Prostate gland (tissue), 2 donors: ENCODE measurements at regions not wholly inside any gene's neighbourhood (a gene's known extent, or its start where the extent isn't known, plus 50 kb on each side); places are given as distances from the start of the nearest gene placed in this dataset.

Source experiments
- POLR2A ChIP-seq: fragments of 450-650 bp; IDR thresholded peaks from one replicate; pipeline ENCODE4 v1.6.1; 2016; ENCODE audit warnings: antibody characterized with exemption, mild to moderate bottlenecking
- POLR2AphosphoS5 ChIP-seq: sonication (generic); formaldehyde crosslinking; IDR thresholded peaks from one replicate; pipeline ENCODE4 v1.6.1; 2017; ENCODE audit warnings: antibody characterized with exemption
- TF ChIP-seq, protein P1 (sequence below), 4 experiments: fragments of 200-600 bp in 2 of 4; fragments of 450-650 bp in 2 of 4; sonication (generic) in 2 of 4; IDR thresholded peaks; 1 replicate in 3 of 4; 2 replicates in 1 of 4; pipeline ENCODE4 v1.5.1; 2016 to 2019; ENCODE audit warnings: antibody characterized with exemption in 4 of 4, mild to moderate bottlenecking in 2 of 4, moderate library complexity in 2 of 4

DNA sequence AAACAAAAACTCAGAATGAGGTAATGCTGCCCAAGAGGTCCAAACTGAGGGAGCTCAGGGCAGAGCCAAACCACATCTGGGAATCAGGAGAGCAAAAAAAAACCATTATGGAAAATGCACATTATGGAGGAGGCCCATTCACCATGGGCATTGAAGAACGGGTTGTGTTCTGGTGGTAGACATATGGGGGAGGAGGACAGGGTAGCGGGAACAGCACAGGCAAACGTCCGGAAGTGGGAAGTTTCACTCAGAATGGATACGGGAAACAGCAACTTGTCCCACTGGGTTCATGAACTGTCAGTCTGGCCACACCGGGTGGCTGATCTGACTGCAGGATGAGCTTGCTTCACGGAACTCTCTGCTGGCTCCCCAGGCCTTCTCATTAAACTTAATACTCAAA, 139.7 kb downstream of the RRAGC start:
- TF ChIP-seq, protein P1, sequence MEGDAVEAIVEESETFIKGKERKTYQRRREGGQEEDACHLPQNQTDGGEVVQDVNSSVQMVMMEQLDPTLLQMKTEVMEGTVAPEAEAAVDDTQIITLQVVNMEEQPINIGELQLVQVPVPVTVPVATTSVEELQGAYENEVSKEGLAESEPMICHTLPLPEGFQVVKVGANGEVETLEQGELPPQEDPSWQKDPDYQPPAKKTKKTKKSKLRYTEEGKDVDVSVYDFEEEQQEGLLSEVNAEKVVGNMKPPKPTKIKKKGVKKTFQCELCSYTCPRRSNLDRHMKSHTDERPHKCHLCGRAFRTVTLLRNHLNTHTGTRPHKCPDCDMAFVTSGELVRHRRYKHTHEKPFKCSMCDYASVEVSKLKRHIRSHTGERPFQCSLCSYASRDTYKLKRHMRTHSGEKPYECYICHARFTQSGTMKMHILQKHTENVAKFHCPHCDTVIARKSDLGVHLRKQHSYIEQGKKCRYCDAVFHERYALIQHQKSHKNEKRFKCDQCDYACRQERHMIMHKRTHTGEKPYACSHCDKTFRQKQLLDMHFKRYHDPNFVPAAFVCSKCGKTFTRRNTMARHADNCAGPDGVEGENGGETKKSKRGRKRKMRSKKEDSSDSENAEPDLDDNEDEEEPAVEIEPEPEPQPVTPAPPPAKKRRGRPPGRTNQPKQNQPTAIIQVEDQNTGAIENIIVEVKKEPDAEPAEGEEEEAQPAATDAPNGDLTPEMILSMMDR (IDR thresholded peaks at IDR 0.05): no peak
- TF ChIP-seq POLR2A: no peak
- no peak for TF ChIP-seq POLR2AphosphoS5
